HL-60 (cell line): ENCODE measurements at regions not wholly inside any gene's neighbourhood (a gene's known extent, or its start where the extent isn't known, plus 50 kb on each side); places are given as distances from the start of the nearest gene placed in this dataset.

Experiments used
- CTCF ChIP-seq: IDR thresholded peaks from one replicate; pipeline ENCODE4 v1.5.1; 2011; ENCODE audit warnings: low read length, control low read depth, inconsistent platforms; ENCODE audit not compliant: insufficient read depth
- POLR2AphosphoS5 ChIP-seq: IDR thresholded peaks from 2 replicates; pipeline ENCODE4 v1.6.1; 2012; ENCODE audit warnings: low read depth
- REST ChIP-seq: IDR thresholded peaks from 2 replicates; pipeline ENCODE4 v1.6.1; 2012; ENCODE audit warnings: low read depth; ENCODE audit not compliant: insufficient replicate concordance
- SPI1 ChIP-seq: IDR thresholded peaks from 2 replicates; pipeline ENCODE4 v1.6.1; 2012; ENCODE audit warnings: low read depth, mild to moderate bottlenecking, borderline replicate concordance

- TF ChIP-seq POLR2AphosphoS5 (no peak), CTCF (no peak), REST (no peak), SPI1 (no peak)
Observed at GRCh38 chr13:55948175-55948574, 1192.5 kb upstream of the PRR20A start.
